ENCODE measurements at regions not wholly inside any gene's neighbourhood (a gene's known extent, or its start where the extent isn't known, plus 50 kb on each side); places are given as distances from the start of the nearest gene placed in this dataset.

DNA sequence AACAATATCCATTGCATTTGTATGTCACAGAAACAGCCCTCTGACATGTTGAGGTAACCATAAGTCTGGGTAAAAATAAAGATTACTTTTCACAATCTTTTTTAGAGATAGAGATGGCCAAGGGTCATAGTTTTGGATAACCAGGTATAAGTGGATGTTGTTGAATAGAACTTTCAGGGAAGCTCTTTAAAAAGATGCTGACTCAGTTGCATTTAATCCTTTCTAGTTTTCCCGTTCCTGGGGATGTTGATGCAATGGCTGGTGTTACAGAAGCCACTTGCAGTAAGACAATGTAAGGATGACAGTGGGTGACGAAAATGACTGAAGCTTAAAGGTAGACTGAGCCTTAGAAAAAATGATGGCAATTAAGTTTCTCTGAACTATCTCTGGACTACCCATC, 1473.7 kb downstream of the AACS start:
- TF ChIP-seq, protein P1, sequence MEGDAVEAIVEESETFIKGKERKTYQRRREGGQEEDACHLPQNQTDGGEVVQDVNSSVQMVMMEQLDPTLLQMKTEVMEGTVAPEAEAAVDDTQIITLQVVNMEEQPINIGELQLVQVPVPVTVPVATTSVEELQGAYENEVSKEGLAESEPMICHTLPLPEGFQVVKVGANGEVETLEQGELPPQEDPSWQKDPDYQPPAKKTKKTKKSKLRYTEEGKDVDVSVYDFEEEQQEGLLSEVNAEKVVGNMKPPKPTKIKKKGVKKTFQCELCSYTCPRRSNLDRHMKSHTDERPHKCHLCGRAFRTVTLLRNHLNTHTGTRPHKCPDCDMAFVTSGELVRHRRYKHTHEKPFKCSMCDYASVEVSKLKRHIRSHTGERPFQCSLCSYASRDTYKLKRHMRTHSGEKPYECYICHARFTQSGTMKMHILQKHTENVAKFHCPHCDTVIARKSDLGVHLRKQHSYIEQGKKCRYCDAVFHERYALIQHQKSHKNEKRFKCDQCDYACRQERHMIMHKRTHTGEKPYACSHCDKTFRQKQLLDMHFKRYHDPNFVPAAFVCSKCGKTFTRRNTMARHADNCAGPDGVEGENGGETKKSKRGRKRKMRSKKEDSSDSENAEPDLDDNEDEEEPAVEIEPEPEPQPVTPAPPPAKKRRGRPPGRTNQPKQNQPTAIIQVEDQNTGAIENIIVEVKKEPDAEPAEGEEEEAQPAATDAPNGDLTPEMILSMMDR (IDR thresholded peaks at IDR 0.05) = no peak
- TF ChIP-seq EZH2 (IDR thresholded peaks at IDR 0.05) (no peak), EZH2phosphoT487 (IDR thresholded peaks at IDR 0.05) (no peak)
